ENCODE measurements at regions not wholly inside any gene's neighbourhood (a gene's known extent, or its start where the extent isn't known, plus 50 kb on each side); places are given as distances from the start of the nearest gene placed in this dataset.

DNA sequence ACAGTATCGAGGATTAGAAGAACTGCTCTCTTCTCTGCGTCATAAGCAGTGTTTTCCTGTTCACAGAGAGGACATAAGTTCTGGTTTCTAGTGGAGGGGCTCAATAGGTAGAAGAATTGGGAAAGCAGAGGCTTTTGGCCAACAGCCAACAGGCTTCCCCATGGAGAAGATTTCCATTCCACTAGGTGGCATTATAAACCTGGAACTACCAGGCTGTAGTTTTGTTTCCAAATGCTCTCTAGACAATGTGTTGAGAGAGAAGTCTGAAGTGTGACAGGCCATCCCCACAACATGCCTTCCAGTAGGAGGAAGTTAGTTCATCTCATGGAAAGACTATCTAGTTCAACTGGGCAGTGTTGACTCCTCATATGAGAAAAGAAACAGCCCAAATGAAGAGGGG is 63.8 kb upstream of the ANXA10 start:
- Histone ChIP-seq H3K27me3 (replicated peaks; ENCODE audit: control insufficient read depth, insufficient read depth, low read length) (no peaks in the 10 kb centered on the region), H3K36me3 (ENCODE audit: control insufficient read depth, insufficient read depth, low read length) (no peaks in the 10 kb centered on the region), H3K4me3 (replicated peaks; ENCODE audit: low read depth, low read length) (no peak overlapping the region)
- TF ChIP-seq, protein P1, sequence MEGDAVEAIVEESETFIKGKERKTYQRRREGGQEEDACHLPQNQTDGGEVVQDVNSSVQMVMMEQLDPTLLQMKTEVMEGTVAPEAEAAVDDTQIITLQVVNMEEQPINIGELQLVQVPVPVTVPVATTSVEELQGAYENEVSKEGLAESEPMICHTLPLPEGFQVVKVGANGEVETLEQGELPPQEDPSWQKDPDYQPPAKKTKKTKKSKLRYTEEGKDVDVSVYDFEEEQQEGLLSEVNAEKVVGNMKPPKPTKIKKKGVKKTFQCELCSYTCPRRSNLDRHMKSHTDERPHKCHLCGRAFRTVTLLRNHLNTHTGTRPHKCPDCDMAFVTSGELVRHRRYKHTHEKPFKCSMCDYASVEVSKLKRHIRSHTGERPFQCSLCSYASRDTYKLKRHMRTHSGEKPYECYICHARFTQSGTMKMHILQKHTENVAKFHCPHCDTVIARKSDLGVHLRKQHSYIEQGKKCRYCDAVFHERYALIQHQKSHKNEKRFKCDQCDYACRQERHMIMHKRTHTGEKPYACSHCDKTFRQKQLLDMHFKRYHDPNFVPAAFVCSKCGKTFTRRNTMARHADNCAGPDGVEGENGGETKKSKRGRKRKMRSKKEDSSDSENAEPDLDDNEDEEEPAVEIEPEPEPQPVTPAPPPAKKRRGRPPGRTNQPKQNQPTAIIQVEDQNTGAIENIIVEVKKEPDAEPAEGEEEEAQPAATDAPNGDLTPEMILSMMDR (IDR thresholded peaks at IDR 0.05; ENCODE audit: insufficient read depth, low read length, poor library complexity, severe bottlenecking) = no peak
- no peak for DNase-seq (ENCODE audit: extremely low read depth, insufficient read length)

DNA sequence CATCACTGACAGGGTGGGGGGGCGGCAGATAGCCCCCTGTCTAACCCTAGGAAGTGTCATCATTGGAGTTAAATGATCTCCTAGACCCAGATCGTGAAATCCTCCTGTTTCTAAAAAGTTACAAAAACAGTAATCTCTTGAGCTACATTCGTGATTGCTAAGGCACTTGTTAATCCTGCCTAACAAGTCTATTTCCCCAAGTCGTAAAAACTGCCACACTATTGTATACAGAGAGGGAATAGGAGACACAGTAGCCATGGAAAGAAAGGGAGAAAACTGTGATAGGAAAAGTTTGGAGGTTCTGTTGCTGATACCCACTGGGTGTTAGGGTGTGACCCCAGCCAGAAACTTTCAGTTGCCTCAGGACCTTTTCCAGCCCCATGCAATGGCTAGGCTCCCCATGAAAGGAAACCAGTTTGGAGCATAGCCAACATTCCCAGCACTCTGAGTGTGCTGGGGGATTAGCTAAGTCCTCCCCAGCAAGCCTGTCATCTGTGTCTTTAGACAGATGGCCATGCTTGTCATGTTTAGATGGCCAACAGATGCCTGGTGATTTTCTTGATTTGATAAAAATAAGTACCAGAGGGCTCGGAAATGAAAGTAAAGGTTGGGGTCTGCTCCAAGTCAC is 63.3 kb upstream of the ANXA10 start:
- no peaks in the 10 kb centered on the region for H3K27me3 ChIP-seq (replicated peaks; ENCODE audit: control insufficient read depth, insufficient read depth, low read length)
- no peak for DNase-seq (ENCODE audit: extremely low read depth, insufficient read length)
- TF ChIP-seq, protein P1 (IDR thresholded peaks at IDR 0.05; ENCODE audit: insufficient read depth, low read length, poor library complexity, severe bottlenecking) = no peak
- no peaks in the 10 kb centered on the region for H3K36me3 ChIP-seq (ENCODE audit: control insufficient read depth, insufficient read depth, low read length)
- H3K4me3 ChIP-seq (replicated peaks; ENCODE audit: low read depth, low read length) = no peak overlapping the region

DNA sequence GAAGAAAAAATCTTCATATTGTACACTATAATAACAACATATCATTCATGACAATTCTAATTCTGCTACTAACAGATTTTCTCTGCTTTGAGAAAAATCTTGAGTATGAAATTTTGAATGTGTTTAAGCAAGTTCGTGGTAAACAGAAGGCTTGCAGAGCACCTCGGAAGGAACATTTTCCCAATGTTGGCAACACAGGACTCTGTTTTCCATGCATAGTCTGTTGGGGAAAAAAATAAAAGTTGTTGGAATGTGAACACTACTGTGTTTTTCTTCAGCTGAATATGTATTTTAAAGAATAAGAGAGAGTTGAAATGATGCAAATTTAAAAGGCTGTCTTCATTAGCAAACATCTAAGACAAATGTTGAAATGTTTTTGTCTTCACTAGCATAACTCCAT is 54.7 kb upstream of the ANXA10 start:
- Histone ChIP-seq H3K27me3 (replicated peaks; ENCODE audit: control insufficient read depth, insufficient read depth, low read length) (no peaks in the 10 kb centered on the region), H3K36me3 (ENCODE audit: control insufficient read depth, insufficient read depth, low read length) (no peaks in the 10 kb centered on the region), H3K4me3 (replicated peaks; ENCODE audit: low read depth, low read length) (no peak overlapping the region)
- no peak for DNase-seq (ENCODE audit: extremely low read depth, insufficient read length)
- TF ChIP-seq, protein P1 (IDR thresholded peaks at IDR 0.05; ENCODE audit: insufficient read depth, low read length, poor library complexity, severe bottlenecking) = no peak

DNA sequence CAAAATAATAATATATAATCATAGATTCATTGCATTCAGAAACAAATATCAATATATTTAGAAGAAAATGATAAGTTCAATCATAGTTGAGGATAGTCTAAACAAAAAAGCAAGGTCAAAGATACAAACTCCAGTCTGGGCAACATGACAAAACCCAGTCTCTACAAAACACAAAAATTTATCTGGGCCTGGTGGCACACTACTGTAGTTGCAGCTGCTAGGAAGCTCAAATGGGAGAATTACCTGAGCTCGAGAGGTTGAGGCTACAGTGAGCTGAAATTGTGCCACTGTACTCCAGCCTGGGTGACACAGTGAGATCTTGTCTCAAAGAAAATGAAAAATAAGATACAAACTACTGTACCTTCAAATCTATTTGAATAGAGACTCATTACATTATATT is 52.7 kb upstream of the ANXA10 start:
- no peak for DNase-seq (ENCODE audit: extremely low read depth, insufficient read length)
- Histone ChIP-seq H3K27me3 (replicated peaks; ENCODE audit: control insufficient read depth, insufficient read depth, low read length) (no peaks in the 10 kb centered on the region), H3K36me3 (ENCODE audit: control insufficient read depth, insufficient read depth, low read length) (no peaks in the 10 kb centered on the region), H3K4me3 (replicated peaks; ENCODE audit: low read depth, low read length) (no peak overlapping the region)
- TF ChIP-seq, protein P1 (IDR thresholded peaks at IDR 0.05; ENCODE audit: insufficient read depth, low read length, poor library complexity, severe bottlenecking) = no peak

All from GM06990 (cell line).